SK-N-SH (cell line): ENCODE measurements at regions not wholly inside any gene's neighbourhood (a gene's known extent, or its start where the extent isn't known, plus 50 kb on each side); places are given as distances from the start of the nearest gene placed in this dataset.

Source experiments
- CTCF ChIA-PET: fragments of 300-600, 350-600 bp; formaldehyde crosslinking; extraction: SDS; loops from one replicate; lab custom pipeline; 2021; lab: Yijun Ruan, JAX
- POLR2A ChIA-PET: fragments of 350-600 bp; sonication (Branson Sonifier 250); formaldehyde crosslinking; extraction: SDS; loops from one replicate; lab custom pipeline; 2020; ENCODE audit warnings: antibody characterized with exemption, inconsistent platforms; lab: Yijun Ruan, JAX
- DNase-seq: peaks from one replicate; pipeline ENCODE4 v3.0.0; 2012
- H2AFZ ChIP-seq: fragments of 200-600 bp; sonication (generic); 2 replicates; pipeline ENCODE4 v1.8.1; 2016; ENCODE audit warnings: antibody characterized with exemption, mild to moderate bottlenecking, low read depth
- H3F3A ChIP-seq: fragments of 200-600 bp; sonication (generic); replicated peaks from 2 replicates; pipeline ENCODE3; 2016; ENCODE audit warnings: antibody characterized with exemption, mild to moderate bottlenecking; ENCODE audit not compliant: insufficient read depth
- H3K27ac ChIP-seq, 2 experiments: fragments of 200-500 bp in 1 of 2; fragments of 200-600 bp in 1 of 2; sonication (Bioruptor generic) in 1 of 2; sonication (generic), shearing (Covaris generic) in 1 of 2; 2 replicates each; pipeline versions ENCODE4 v1.5.1 to v1.6.1; 2014 to 2016; ENCODE audit warnings: low read depth in 2 of 2, inconsistent platforms in 1 of 2, low read length in 1 of 2, mild to moderate bottlenecking in 1 of 2, mixed read lengths in 1 of 2
- H3K27me3 ChIP-seq: fragments of 200-600 bp; sonication (generic), shearing (Covaris generic); 2 replicates; pipeline ENCODE4 v1.6.1; 2016; ENCODE audit warnings: mixed run types; ENCODE audit not compliant: insufficient read depth
- H3K36me3 ChIP-seq, 2 experiments: fragments of 200-500 bp in 1 of 2; fragments of 200-600 bp in 1 of 2; sonication (Bioruptor generic) in 1 of 2; sonication (generic) in 1 of 2; replicated peaks in 1 of 2; 2 replicates each; pipeline versions ENCODE3 to v1.5.1; 2014 to 2016; ENCODE audit warnings: low read length in 1 of 2, mild to moderate bottlenecking in 1 of 2; ENCODE audit not compliant: insufficient read depth in 2 of 2, control insufficient read depth in 1 of 2
- H3K4me1 ChIP-seq, 2 experiments: fragments of 200-500 bp in 1 of 2; fragments of 200-600 bp in 1 of 2; sonication (Bioruptor generic) in 1 of 2; sonication (generic), shearing (Covaris generic) in 1 of 2; 2 replicates each; pipeline versions ENCODE4 v1.5.1 to v1.6.1; 2014 to 2016; ENCODE audit warnings: low read depth in 1 of 2, low read length in 1 of 2, mixed run types in 1 of 2; ENCODE audit not compliant: insufficient read depth in 2 of 2, control insufficient read depth in 1 of 2
- H3K4me2 ChIP-seq: fragments of 200-600 bp; sonication (generic), shearing (Covaris generic); 2 replicates; pipeline ENCODE4 v1.6.1; 2017; ENCODE audit warnings: mixed run types
- H3K4me3 ChIP-seq, 2 experiments: fragments of 200-500 bp in 1 of 2; fragments of 200-600 bp in 1 of 2; sonication (Bioruptor generic) in 1 of 2; sonication (generic), shearing (Covaris generic) in 1 of 2; 2 replicates each; pipeline versions ENCODE4 v1.5.1 to v1.8.1; 2014 to 2016; ENCODE audit warnings: low read depth in 2 of 2, inconsistent platforms in 1 of 2, low read length in 1 of 2, mild to moderate bottlenecking in 1 of 2, mixed read lengths in 1 of 2, moderate library complexity in 1 of 2
- H3K79me2 ChIP-seq: fragments of 200-600 bp; sonication (generic); 2 replicates; pipeline ENCODE4 v1.8.1; 2017; ENCODE audit warnings: mild to moderate bottlenecking; ENCODE audit not compliant: insufficient read depth
- H3K9ac ChIP-seq: fragments of 200-600 bp; sonication (generic); 2 replicates; pipeline ENCODE4 v1.6.1; 2017; ENCODE audit warnings: mixed run types
- H3K9me2 ChIP-seq: fragments of 200-600 bp; sonication (generic); 2 replicates; pipeline ENCODE4 v1.6.1; 2017; ENCODE audit warnings: mixed run types
- H3K9me3 ChIP-seq: fragments of 200-600 bp; sonication (generic); 2 replicates; pipeline ENCODE4 v1.6.1; 2017; ENCODE audit warnings: mixed run types, mild to moderate bottlenecking, moderate library complexity
- H4K20me1 ChIP-seq: fragments of 200-600 bp; sonication (generic); 2 replicates; pipeline ENCODE4 v1.6.1; 2017; ENCODE audit warnings: mild to moderate bottlenecking, mixed run types; ENCODE audit not compliant: insufficient read depth
- CHD2 ChIP-seq: fragments of 150-350 bp; IDR thresholded peaks from 2 replicates; pipeline ENCODE4 v1.6.1; 2018; ENCODE audit warnings: low read length; ENCODE audit not compliant: partially characterized antibody
- CTCF ChIP-seq: fragments of 200-600 bp; sonication (generic); IDR thresholded peaks from 2 replicates; pipeline ENCODE4 v1.6.1; 2017; ENCODE audit warnings: antibody characterized with exemption, mild to moderate bottlenecking, moderate library complexity
- FOSL2 ChIP-seq: IDR thresholded peaks from 2 replicates; pipeline ENCODE4 v1.4.0; 2012; ENCODE audit warnings: low read depth, mild to moderate bottlenecking, moderate library complexity, borderline replicate concordance
- FOXJ3 ChIP-seq: sonication (generic); formaldehyde crosslinking; IDR thresholded peaks from 2 replicates; pipeline ENCODE4 v1.5.1; 2020; ENCODE audit warnings: mild to moderate bottlenecking, missing genetic modification reagents
- GABPA ChIP-seq: IDR thresholded peaks from 2 replicates; pipeline ENCODE4 v1.4.0; 2012; ENCODE audit warnings: low read depth, mild to moderate bottlenecking
- GATA2 ChIP-seq: sonication (generic); formaldehyde crosslinking; IDR thresholded peaks from 2 replicates; pipeline ENCODE4 v1.5.0; 2020; ENCODE audit warnings: mild to moderate bottlenecking, missing genetic modification reagents
- JUND ChIP-seq: IDR thresholded peaks from 2 replicates; pipeline ENCODE4 v1.4.0; 2012
- MEF2A ChIP-seq: IDR thresholded peaks from 2 replicates; pipeline ENCODE4 v1.4.0; 2012; ENCODE audit warnings: low read depth, borderline replicate concordance
- MXI1 ChIP-seq: IDR thresholded peaks from 2 replicates; pipeline ENCODE4 v1.6.1; 2012; ENCODE audit warnings: mild to moderate bottlenecking, low read depth, low read length, improper control_type of control experiment
- NRF1 ChIP-seq: IDR thresholded peaks from 2 replicates; pipeline ENCODE4 v1.6.1; 2012; ENCODE audit warnings: low read depth, mild to moderate bottlenecking, low read length
- RAD21 ChIP-seq: IDR thresholded peaks from 2 replicates; pipeline ENCODE4 v1.6.1; 2012; ENCODE audit warnings: mild to moderate bottlenecking, low read length
- RCOR1 ChIP-seq: fragments of 150-350 bp; IDR thresholded peaks from 2 replicates; pipeline ENCODE4 v1.6.1; 2017; ENCODE audit warnings: antibody characterized with exemption, low read length
- RFX5 ChIP-seq: IDR thresholded peaks from 2 replicates; pipeline ENCODE4 v1.6.1; 2012; ENCODE audit warnings: mild to moderate bottlenecking, improper control_type of control experiment, low read length
- RXRA ChIP-seq: IDR thresholded peaks from 2 replicates; pipeline ENCODE4 v1.4.0; 2012; ENCODE audit warnings: low read depth, mild to moderate bottlenecking, borderline replicate concordance
- SMC3 ChIP-seq: IDR thresholded peaks from 2 replicates; pipeline ENCODE4 v1.6.1; 2012; ENCODE audit warnings: low read depth, low read length, improper control_type of control experiment
- TAF1 ChIP-seq: IDR thresholded peaks from 2 replicates; pipeline ENCODE4 v1.6.1; 2012; ENCODE audit warnings: low read depth, mild to moderate bottlenecking, low read length, moderate library complexity, borderline replicate concordance
- TCF12 ChIP-seq: IDR thresholded peaks from 2 replicates; pipeline ENCODE4 v1.4.0; 2012
- TEAD4 ChIP-seq: IDR thresholded peaks from 2 replicates; pipeline ENCODE4 v1.4.0; 2012; ENCODE audit warnings: mild to moderate bottlenecking, borderline replicate concordance; ENCODE audit not compliant: insufficient read depth
- USF1 ChIP-seq: IDR thresholded peaks from 2 replicates; pipeline ENCODE4 v1.4.0; 2012; ENCODE audit warnings: low read depth, borderline replicate concordance
- USF2 ChIP-seq: fragments of 150-350 bp; IDR thresholded peaks from 2 replicates; pipeline ENCODE4 v1.6.1; 2017; ENCODE audit warnings: antibody characterized with exemption, low read length, low read depth, borderline replicate concordance
- YY1 ChIP-seq: IDR thresholded peaks from 2 replicates; pipeline ENCODE4 v1.4.0; 2012; ENCODE audit warnings: low read depth, mild to moderate bottlenecking
- WGBS: methylation state at CpG from one replicate; pipeline ENCODE4 v1.1.6; 2017; ENCODE audit warnings: low lambda C conversion rate; 5-methylcytosine and 5-hydroxymethylcytosine counted together
- TF ChIP-seq, protein P1 (sequence below): fragments of 150-350 bp; IDR thresholded peaks from 2 replicates; pipeline ENCODE4 v1.6.1; 2016; ENCODE audit warnings: mild to moderate bottlenecking, low read depth, low read length
- TF ChIP-seq, protein P2 (sequence below): IDR thresholded peaks from 2 replicates; pipeline ENCODE4 v1.6.1; 2012; ENCODE audit warnings: mild to moderate bottlenecking, low read depth, low read length, moderate library complexity

GRCh38 chr16:9399573-9399972, 308.1 kb downstream of the HAPSTR1 start:
- no peak for DNase-seq
- 17% methylated on average over 8 of the region's 8 CpGs for WGBS
- no peak overlapping the region for H3K27ac ChIP-seq
- H3K36me3 ChIP-seq: no peaks in the 10 kb centered on the region
- no peaks in the 10 kb centered on the region for H3F3A ChIP-seq
- no peak for TF ChIP-seq FOXJ3 (CRISPR knock-in tag)
- no peak for TF ChIP-seq YY1
- TF ChIP-seq TCF12: no peak
- TF ChIP-seq NRF1: no peak
- no peak for TF ChIP-seq USF1
- no peak for TF ChIP-seq TAF1
- no peak for TF ChIP-seq GATA2 (CRISPR knock-in tag)
- no peak for TF ChIP-seq FOSL2
- TF ChIP-seq JUND: no peak
- H3K4me1 ChIP-seq: peaks cover 0 to 3% of the 10 kb centered on the region in 2 experiments; a peak in 2 of 4 replicates
- no peak overlapping the region for H3K9ac ChIP-seq
- H3K4me3 ChIP-seq: no peak overlapping the region
- H3K9me2 ChIP-seq: no peaks in the 10 kb centered on the region
- no peaks in the 10 kb centered on the region for H4K20me1 ChIP-seq
- POLR2A ChIA-PET: no interaction called here
- CTCF ChIA-PET: no interaction called here
- H3K4me2 ChIP-seq: no peak overlapping the region
- H2AFZ ChIP-seq: no peak overlapping the region
- no peaks in the 10 kb centered on the region for H3K27me3 ChIP-seq
- no peaks in the 10 kb centered on the region for H3K9me3 ChIP-seq
- H3K79me2 ChIP-seq: no peaks in the 10 kb centered on the region

DNA sequence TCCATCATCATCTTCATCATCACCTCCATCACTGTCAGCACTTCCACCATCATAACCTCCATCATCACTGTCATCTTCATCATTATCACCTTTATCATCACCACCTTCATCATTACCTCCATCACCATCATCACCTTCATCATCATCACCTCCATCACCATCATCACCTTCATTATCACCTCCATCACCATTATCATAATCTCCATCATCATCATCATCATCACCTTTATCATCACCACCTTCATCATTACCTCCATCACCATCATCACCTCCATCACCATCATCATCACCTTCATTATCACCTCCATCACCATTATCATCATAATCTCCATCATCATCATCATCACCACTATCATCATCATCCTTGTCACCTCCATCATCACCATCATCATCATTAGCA, 309.7 kb downstream of the HAPSTR1 start:
- ChIA-PET CTCF (no interaction called here), POLR2A (no interaction called here)
- Histone ChIP-seq H3K9me3 (no peaks in the 10 kb centered on the region), H3K27me3 (no peaks in the 10 kb centered on the region), H2AFZ (no peak overlapping the region), H3K79me2 (no peaks in the 10 kb centered on the region), H3F3A (no peaks in the 10 kb centered on the region), H3K4me1 (peaks cover 0 to 3% of the 10 kb centered on the region in 2 experiments; a peak in 2 of 4 replicates), H3K4me2 (no peak overlapping the region), H3K4me3 (no peak overlapping the region), H3K9ac (no peak overlapping the region), H4K20me1 (no peaks in the 10 kb centered on the region), H3K36me3 (no peaks in the 10 kb centered on the region), H3K27ac (no peak overlapping the region), H3K9me2 (no peaks in the 10 kb centered on the region)
- no peak for DNase-seq
- TF ChIP-seq MXI1: no peak
- TF ChIP-seq YY1: no peak
- TF ChIP-seq RCOR1: no peak
- TF ChIP-seq JUND: no peak
- TF ChIP-seq, protein P1, sequence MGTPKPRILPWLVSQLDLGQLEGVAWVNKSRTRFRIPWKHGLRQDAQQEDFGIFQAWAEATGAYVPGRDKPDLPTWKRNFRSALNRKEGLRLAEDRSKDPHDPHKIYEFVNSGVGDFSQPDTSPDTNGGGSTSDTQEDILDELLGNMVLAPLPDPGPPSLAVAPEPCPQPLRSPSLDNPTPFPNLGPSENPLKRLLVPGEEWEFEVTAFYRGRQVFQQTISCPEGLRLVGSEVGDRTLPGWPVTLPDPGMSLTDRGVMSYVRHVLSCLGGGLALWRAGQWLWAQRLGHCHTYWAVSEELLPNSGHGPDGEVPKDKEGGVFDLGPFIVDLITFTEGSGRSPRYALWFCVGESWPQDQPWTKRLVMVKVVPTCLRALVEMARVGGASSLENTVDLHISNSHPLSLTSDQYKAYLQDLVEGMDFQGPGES: no peak
- TF ChIP-seq SMC3: no peak
- TF ChIP-seq CTCF: no peak
- no peak for TF ChIP-seq GABPA
- TF ChIP-seq CHD2: no peak
- no peak for TF ChIP-seq RXRA
- TF ChIP-seq RFX5: no peak
- TF ChIP-seq TEAD4: no peak
- no peak for TF ChIP-seq MEF2A
- TF ChIP-seq, protein P2, sequence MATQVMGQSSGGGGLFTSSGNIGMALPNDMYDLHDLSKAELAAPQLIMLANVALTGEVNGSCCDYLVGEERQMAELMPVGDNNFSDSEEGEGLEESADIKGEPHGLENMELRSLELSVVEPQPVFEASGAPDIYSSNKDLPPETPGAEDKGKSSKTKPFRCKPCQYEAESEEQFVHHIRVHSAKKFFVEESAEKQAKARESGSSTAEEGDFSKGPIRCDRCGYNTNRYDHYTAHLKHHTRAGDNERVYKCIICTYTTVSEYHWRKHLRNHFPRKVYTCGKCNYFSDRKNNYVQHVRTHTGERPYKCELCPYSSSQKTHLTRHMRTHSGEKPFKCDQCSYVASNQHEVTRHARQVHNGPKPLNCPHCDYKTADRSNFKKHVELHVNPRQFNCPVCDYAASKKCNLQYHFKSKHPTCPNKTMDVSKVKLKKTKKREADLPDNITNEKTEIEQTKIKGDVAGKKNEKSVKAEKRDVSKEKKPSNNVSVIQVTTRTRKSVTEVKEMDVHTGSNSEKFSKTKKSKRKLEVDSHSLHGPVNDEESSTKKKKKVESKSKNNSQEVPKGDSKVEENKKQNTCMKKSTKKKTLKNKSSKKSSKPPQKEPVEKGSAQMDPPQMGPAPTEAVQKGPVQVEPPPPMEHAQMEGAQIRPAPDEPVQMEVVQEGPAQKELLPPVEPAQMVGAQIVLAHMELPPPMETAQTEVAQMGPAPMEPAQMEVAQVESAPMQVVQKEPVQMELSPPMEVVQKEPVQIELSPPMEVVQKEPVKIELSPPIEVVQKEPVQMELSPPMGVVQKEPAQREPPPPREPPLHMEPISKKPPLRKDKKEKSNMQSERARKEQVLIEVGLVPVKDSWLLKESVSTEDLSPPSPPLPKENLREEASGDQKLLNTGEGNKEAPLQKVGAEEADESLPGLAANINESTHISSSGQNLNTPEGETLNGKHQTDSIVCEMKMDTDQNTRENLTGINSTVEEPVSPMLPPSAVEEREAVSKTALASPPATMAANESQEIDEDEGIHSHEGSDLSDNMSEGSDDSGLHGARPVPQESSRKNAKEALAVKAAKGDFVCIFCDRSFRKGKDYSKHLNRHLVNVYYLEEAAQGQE: no peak
- TF ChIP-seq USF2: no peak
- TF ChIP-seq RAD21: no peak
